ENCODE measurements at regions not wholly inside any gene's neighbourhood (a gene's known extent, or its start where the extent isn't known, plus 50 kb on each side); places are given as distances from the start of the nearest gene placed in this dataset.

GRCh38 chr4:126947536-126947935 is 685.2 kb upstream of the INTU start:
- ChIA-PET POLR2A (no interaction called here), CTCF (no interaction called here)
- WGBS (ENCODE audit: insufficient coverage) = 82% methylated on average over 1 of the region's 3 CpGs
- Histone ChIP-seq H2AFZ (ENCODE audit: insufficient read depth, low read depth, low read length, poor library complexity, severe bottlenecking) (no peak overlapping the region), H3K27me3 (replicated peaks in 1 of 4; ENCODE audit: control extremely low read depth in 1 of 4, control insufficient read depth in 3 of 4, insufficient read depth in 4 of 4, low read length in 3 of 4) (no peaks in the 10 kb centered on the region), H3K36me3 (replicated peaks in 1 of 2; ENCODE audit: control extremely low read depth in 1 of 2, control insufficient read depth in 1 of 2, extremely low read depth in 1 of 2, insufficient read depth in 2 of 2, low read length in 1 of 2) (no peaks in the 10 kb centered on the region), H3K79me2 (ENCODE audit: control insufficient read depth, insufficient read depth, low read length) (no peaks in the 10 kb centered on the region), H3K27ac (ENCODE audit: low read length in 2 of 2) (no peak overlapping the region), H3K9ac (ENCODE audit: low read length) (no peak overlapping the region), H3K9me3 (ENCODE audit: control extremely low read depth in 1 of 3, control insufficient read depth in 2 of 3, insufficient read depth in 1 of 3, low read length in 2 of 3) (no peaks in the 10 kb centered on the region), H3K4me1 (ENCODE audit: control insufficient read depth in 2 of 2, insufficient read depth in 2 of 2, low read length in 2 of 2) (no peaks in the 10 kb centered on the region), H3K4me2 (replicated peaks; ENCODE audit: low read depth, low read length, poor library complexity, severe bottlenecking) (no peak overlapping the region), H4K20me1 (ENCODE audit: control insufficient read depth, insufficient read depth, low read length, poor library complexity, severe bottlenecking) (no peaks in the 10 kb centered on the region), H3K4me3 (ENCODE audit: control extremely low read depth in 1 of 5, extremely low read depth in 1 of 5, insufficient read depth in 1 of 5, low read depth in 2 of 5, low read length in 4 of 5) (no peak overlapping the region)
- Mint-ChIP-seq H3K4me1 (no peaks in the 10 kb centered on the region), H3K9me3 (ENCODE audit: insufficient read depth) (no peaks in the 10 kb centered on the region), H3K27me3 (no peaks in the 10 kb centered on the region), H3K4me3 (no peak overlapping the region), H3K27ac (no peak overlapping the region)
- intact Hi-C loops (cut with micrococcal nuclease) = no loop called here
- DNase-seq (no peak), ATAC-seq (ENCODE audit: low read depth) (no peak)
- TF ChIP-seq EZH2 (IDR thresholded peaks at IDR 0.05; ENCODE audit: borderline replicate concordance, insufficient read depth, low read depth, low read length, poor library complexity, severe bottlenecking) = no peak
- TF ChIP-seq CTCF (IDR thresholded peaks at IDR 0.05) = no peak

- Histone ChIP-seq H3K27me3 (replicated peaks in 1 of 4; ENCODE audit: control extremely low read depth in 1 of 4, control insufficient read depth in 3 of 4, insufficient read depth in 4 of 4, low read length in 3 of 4) (no peaks in the 10 kb centered on the region), H4K20me1 (ENCODE audit: control insufficient read depth, insufficient read depth, low read length, poor library complexity, severe bottlenecking) (no peaks in the 10 kb centered on the region), H2AFZ (ENCODE audit: insufficient read depth, low read depth, low read length, poor library complexity, severe bottlenecking) (no peak overlapping the region), H3K9ac (ENCODE audit: low read length) (no peak overlapping the region), H3K4me3 (ENCODE audit: control extremely low read depth in 1 of 5, extremely low read depth in 1 of 5, insufficient read depth in 1 of 5, low read depth in 2 of 5, low read length in 4 of 5) (no peak overlapping the region), H3K36me3 (replicated peaks in 1 of 2; ENCODE audit: control extremely low read depth in 1 of 2, control insufficient read depth in 1 of 2, extremely low read depth in 1 of 2, insufficient read depth in 2 of 2, low read length in 1 of 2) (no peaks in the 10 kb centered on the region), H3K79me2 (ENCODE audit: control insufficient read depth, insufficient read depth, low read length) (no peaks in the 10 kb centered on the region), H3K4me1 (ENCODE audit: control insufficient read depth in 2 of 2, insufficient read depth in 2 of 2, low read length in 2 of 2) (no peaks in the 10 kb centered on the region), H3K27ac (ENCODE audit: low read length in 2 of 2) (no peak overlapping the region), H3K4me2 (replicated peaks; ENCODE audit: low read depth, low read length, poor library complexity, severe bottlenecking) (no peak overlapping the region), H3K9me3 (ENCODE audit: control extremely low read depth in 1 of 3, control insufficient read depth in 2 of 3, insufficient read depth in 1 of 3, low read length in 2 of 3) (peaks cover 0 to 17% (median 0%) of the 10 kb centered on the region in 3 donors)
- Mint-ChIP-seq H3K4me3 (no peak overlapping the region), H3K9me3 (ENCODE audit: insufficient read depth) (peaks cover 1% of the 10 kb centered on the region), H3K27ac (no peak overlapping the region), H3K27me3 (no peaks in the 10 kb centered on the region), H3K4me1 (no peaks in the 10 kb centered on the region)
- TF ChIP-seq EZH2 (IDR thresholded peaks at IDR 0.05; ENCODE audit: borderline replicate concordance, insufficient read depth, low read depth, low read length, poor library complexity, severe bottlenecking) (no peak), CTCF (IDR thresholded peaks at IDR 0.05) (no peak)
- no peak for DNase-seq
- 100% methylated on average over 3 of the region's 5 CpGs for WGBS (ENCODE audit: insufficient coverage)
- ChIA-PET CTCF (no interaction called here), POLR2A (no interaction called here)
- ATAC-seq (ENCODE audit: low read depth) = no peak
- intact Hi-C loops (cut with micrococcal nuclease) = no loop called here
Measured at GRCh38 chr4:126954537-126955291, 678.0 kb upstream of the INTU start.

Measured in B cell (primary cell).